ENCODE measurements at regions not wholly inside any gene's neighbourhood (a gene's known extent, or its start where the extent isn't known, plus 50 kb on each side); places are given as distances from the start of the nearest gene placed in this dataset.

GRCh38 chr2:173815772-173816171, 149.4 kb downstream of the SP3 start:
- WGBS, 2 experiments (ENCODE audit: extremely low coverage in 1 of 2, insufficient coverage in 1 of 2, insufficient read length in 1 of 2, insufficient replicate concordance in 2 of 2, low coverage in 1 of 2, low lambda C conversion rate in 2 of 2, missing lambda C conversion rate in 1 of 2) = 93% methylated on average over 5 of the region's 5 CpGs; no CpG with 5 or more reads in 1 of the 2 experiments
- Histone ChIP-seq H3K14ac (ENCODE audit: insufficient read length) (no peak overlapping the region), H3K18ac (ENCODE audit: extremely low read depth, low read length) (no peak overlapping the region), H2BK12ac (ENCODE audit: low read depth, low read length) (no peak overlapping the region), H3K23me2 (ENCODE audit: low read depth, low read length) (no peaks in the 10 kb centered on the region), H4K20me1 (replicated peaks in 1 of 2; ENCODE audit: control insufficient read depth in 1 of 2, insufficient read depth in 2 of 2, low read length in 2 of 2) (no peaks in the 10 kb centered on the region), H2BK15ac (ENCODE audit: low read length) (no peak overlapping the region), H2AK5ac (ENCODE audit: low read depth, low read length) (no peak overlapping the region), H3K9me3 (ENCODE audit: insufficient read depth in 2 of 2, low read depth in 1 of 2, low read length in 1 of 2) (no peaks in the 10 kb centered on the region), H4K8ac (ENCODE audit: extremely low read depth, insufficient read depth, low read length) (no peak overlapping the region), H3K23ac (ENCODE audit: insufficient read length) (no peak overlapping the region), H3K36me3 (ENCODE audit: control insufficient read depth in 2 of 4, insufficient read depth in 4 of 4, low read length in 3 of 4) (no peaks in the 10 kb centered on the region), H3K27ac (ENCODE audit: low read depth, low read length) (no peak overlapping the region), H3K27me3 (replicated peaks in 1 of 4; ENCODE audit: control insufficient read depth in 3 of 4, extremely low read depth in 1 of 4, insufficient read depth in 3 of 4, low read length in 3 of 4) (no peaks in the 10 kb centered on the region), H2BK5ac (ENCODE audit: low read depth, low read length) (no peak overlapping the region), H3K4me1 (replicated peaks in 1 of 4; ENCODE audit: control insufficient read depth in 3 of 4, insufficient read depth in 4 of 4, low read length in 3 of 4) (no peaks in the 10 kb centered on the region), H2BK20ac (ENCODE audit: low read length) (no peak overlapping the region), H3K79me2 (ENCODE audit: control insufficient read depth in 1 of 2, insufficient read depth in 2 of 2, low read length in 2 of 2) (no peaks in the 10 kb centered on the region), H3K56ac (replicated peaks; ENCODE audit: insufficient read length, low read depth, low read length) (no peak overlapping the region), H2BK120ac (replicated peaks; ENCODE audit: low read depth, low read length) (no peak overlapping the region), H3K4me3 (ENCODE audit: extremely low read depth in 1 of 4, insufficient read depth in 2 of 4, low read depth in 3 of 4, low read length in 4 of 4) (no peak overlapping the region), H3K4me2 (ENCODE audit: insufficient read depth in 1 of 2, low read depth in 2 of 2, low read length in 2 of 2) (no peak overlapping the region), H4K5ac (ENCODE audit: insufficient read length, low read depth, low read length) (no peak overlapping the region), H3K4ac (replicated peaks; ENCODE audit: insufficient read length, low read depth, low read length) (no peak overlapping the region), H3K9ac (replicated peaks in 1 of 4; ENCODE audit: extremely low read depth in 1 of 4, low read depth in 3 of 4, low read length in 3 of 4) (no peak overlapping the region), H2AFZ (ENCODE audit: low read length) (no peak overlapping the region), H3K79me1 (ENCODE audit: low read depth, low read length) (no peaks in the 10 kb centered on the region), H4K91ac (replicated peaks; ENCODE audit: insufficient read length, low read length) (no peak overlapping the region)
- TF ChIP-seq CHD1 (IDR thresholded peaks at IDR 0.05; ENCODE audit: low read depth, low read length) (no peak), MAX (IDR thresholded peaks at IDR 0.05) (no peak), TBP (IDR thresholded peaks at IDR 0.05; ENCODE audit: low read depth, low read length) (no peak), POU5F1 (IDR thresholded peaks at IDR 0.05; ENCODE audit: low read depth, low read length) (no peak), CTBP2 (IDR thresholded peaks at IDR 0.05; ENCODE audit: borderline replicate concordance, insufficient read depth, insufficient read length, low read length) (no peak), ZNF274 (IDR thresholded peaks at IDR 0.05; ENCODE audit: borderline replicate concordance, extremely low read depth, low read length) (no peak), BACH1 (IDR thresholded peaks at IDR 0.05; ENCODE audit: low read length) (no peak), CREB1 (IDR thresholded peaks at IDR 0.05) (no peak), EZH2 (IDR thresholded peaks at IDR 0.05; ENCODE audit: low read depth, low read length, severe bottlenecking) (no peak), KDM1A (IDR thresholded peaks at IDR 0.05; ENCODE audit: borderline replicate concordance, low read length) (no peak), RBBP5 (IDR thresholded peaks at IDR 0.05; ENCODE audit: borderline replicate concordance, low read depth, low read length) (no peak)
- POLR2A ChIA-PET (ENCODE audit: partially characterized antibody) = no interaction called here
- CTCF ChIA-PET (ENCODE audit: partially characterized antibody) = interaction anchor here (0.7 kb wide), 1 partner anchor 47 kb away, joined by 3 read pairs; no protein-coding TSS in a partner anchor
- no peak for DNase-seq (ENCODE audit: low read depth in 1 of 2, low spot score in 2 of 2)
- no peak for FAIRE-seq
